Peyer's patch (tissue), 4 donors: ENCODE measurements at regions not wholly inside any gene's neighbourhood (a gene's known extent, or its start where the extent isn't known, plus 50 kb on each side); places are given as distances from the start of the nearest gene placed in this dataset.

ENCODE experiments used
- DNase-seq, 3 donors: peaks; one replicate each; pipeline ENCODE4 v3.0.0-alpha.2; 2017 to 2019
- H3K27ac ChIP-seq, 4 donors: fragments of 200-600 bp; sonication (generic); one replicate each; pipeline ENCODE4 v1.5.1; 2016 to 2019
- H3K27me3 ChIP-seq, 2 donors: fragments of 200-600 bp; sonication (generic); one replicate each; pipeline ENCODE4 v1.5.1; 2019
- H3K36me3 ChIP-seq, 3 donors: fragments of 200-600 bp; sonication (generic); one replicate each; pipeline ENCODE4 v1.5.1; 2016 to 2019
- H3K4me1 ChIP-seq, 4 donors: fragments of 200-600 bp; sonication (generic); one replicate each; pipeline ENCODE4 v1.5.1; 2016 to 2019
- H3K4me3 ChIP-seq, 4 donors: fragments of 200-600 bp; sonication (generic); 1 replicate in 3 of 4; 2 replicates in 1 of 4; pipeline ENCODE4 v1.5.1; 2016 to 2019; ENCODE audit warnings: mild to moderate bottlenecking in 1 of 4
- H3K9me3 ChIP-seq, 4 donors: fragments of 200-600 bp; sonication (generic); one replicate each; pipeline ENCODE4 v1.5.1; 2016 to 2019; ENCODE audit warnings: mild to moderate bottlenecking in 1 of 4
- POLR2A ChIP-seq, 2 donors: fragments of 450-650 bp; IDR thresholded peaks; one replicate each; pipeline ENCODE4 v1.5.1; 2017; ENCODE audit warnings: antibody characterized with exemption in 2 of 2, mild to moderate bottlenecking in 2 of 2, moderate library complexity in 2 of 2
- TF ChIP-seq, protein P1 (sequence below), 6 experiments: fragments of 450-650 bp in 4 of 6; fragments of 200-600 bp in 2 of 6; sonication (generic) in 1 of 6; IDR thresholded peaks; one replicate each; pipeline ENCODE4 v1.5.1; 2017 to 2019; ENCODE audit warnings: antibody characterized with exemption in 6 of 6, mild to moderate bottlenecking in 3 of 6, moderate library complexity in 1 of 6

DNA sequence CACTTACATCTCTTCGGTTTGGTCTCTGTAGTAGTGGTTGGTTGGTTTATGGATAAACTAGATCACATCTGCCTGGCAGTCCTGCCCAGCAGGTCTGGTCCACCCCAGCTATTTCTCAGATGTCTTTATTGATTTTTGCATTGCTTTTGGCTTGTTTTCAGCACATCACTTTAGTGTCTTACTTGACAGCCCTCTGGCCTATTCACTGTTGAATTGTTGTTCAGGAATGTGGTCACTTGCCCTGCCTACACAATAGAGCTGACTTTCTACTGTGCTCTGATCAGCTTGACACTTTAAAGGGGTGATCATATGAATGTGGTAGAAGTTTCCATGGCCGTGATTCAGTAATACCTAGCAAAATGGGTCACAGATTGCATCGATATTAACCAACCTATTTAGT, 719.2 kb upstream of the LRRN3 start:
- H3K4me3 ChIP-seq = no peak overlapping the region
- no peaks in the 10 kb centered on the region for H3K36me3 ChIP-seq
- no peaks in the 10 kb centered on the region for H3K27me3 ChIP-seq
- H3K4me1 ChIP-seq = no peaks in the 10 kb centered on the region
- no peak overlapping the region for H3K27ac ChIP-seq
- DNase-seq = no peak
- TF ChIP-seq POLR2A (IDR thresholded peaks at IDR 0.05) = no peak
- TF ChIP-seq, protein P1, sequence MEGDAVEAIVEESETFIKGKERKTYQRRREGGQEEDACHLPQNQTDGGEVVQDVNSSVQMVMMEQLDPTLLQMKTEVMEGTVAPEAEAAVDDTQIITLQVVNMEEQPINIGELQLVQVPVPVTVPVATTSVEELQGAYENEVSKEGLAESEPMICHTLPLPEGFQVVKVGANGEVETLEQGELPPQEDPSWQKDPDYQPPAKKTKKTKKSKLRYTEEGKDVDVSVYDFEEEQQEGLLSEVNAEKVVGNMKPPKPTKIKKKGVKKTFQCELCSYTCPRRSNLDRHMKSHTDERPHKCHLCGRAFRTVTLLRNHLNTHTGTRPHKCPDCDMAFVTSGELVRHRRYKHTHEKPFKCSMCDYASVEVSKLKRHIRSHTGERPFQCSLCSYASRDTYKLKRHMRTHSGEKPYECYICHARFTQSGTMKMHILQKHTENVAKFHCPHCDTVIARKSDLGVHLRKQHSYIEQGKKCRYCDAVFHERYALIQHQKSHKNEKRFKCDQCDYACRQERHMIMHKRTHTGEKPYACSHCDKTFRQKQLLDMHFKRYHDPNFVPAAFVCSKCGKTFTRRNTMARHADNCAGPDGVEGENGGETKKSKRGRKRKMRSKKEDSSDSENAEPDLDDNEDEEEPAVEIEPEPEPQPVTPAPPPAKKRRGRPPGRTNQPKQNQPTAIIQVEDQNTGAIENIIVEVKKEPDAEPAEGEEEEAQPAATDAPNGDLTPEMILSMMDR (IDR thresholded peaks at IDR 0.05) = no peak
- H3K9me3 ChIP-seq = no peaks in the 10 kb centered on the region

GRCh38 chr7:110372685-110373084, 718.2 kb upstream of the LRRN3 start:
- no peak for TF ChIP-seq POLR2A (IDR thresholded peaks at IDR 0.05)
- TF ChIP-seq, protein P1 (IDR thresholded peaks at IDR 0.05) = no peak
- no peak for DNase-seq
- Histone ChIP-seq H3K4me3 (no peak overlapping the region), H3K9me3 (no peaks in the 10 kb centered on the region), H3K36me3 (no peaks in the 10 kb centered on the region), H3K27ac (no peak overlapping the region), H3K27me3 (no peaks in the 10 kb centered on the region), H3K4me1 (no peaks in the 10 kb centered on the region)

- no peak overlapping the region for H3K27ac ChIP-seq
- H3K4me1 ChIP-seq = no peaks in the 10 kb centered on the region
- H3K4me3 ChIP-seq = no peak overlapping the region
- H3K36me3 ChIP-seq = no peaks in the 10 kb centered on the region
- DNase-seq = no peak
- H3K9me3 ChIP-seq = no peaks in the 10 kb centered on the region
- no peaks in the 10 kb centered on the region for H3K27me3 ChIP-seq
- no peak for TF ChIP-seq POLR2A (IDR thresholded peaks at IDR 0.05)
- TF ChIP-seq, protein P1 (IDR thresholded peaks at IDR 0.05) = no peak
Measured at GRCh38 chr7:110373416-110373815, 717.5 kb upstream of the LRRN3 start.

GRCh38 chr7:110373859-110374258, 717.1 kb upstream of the LRRN3 start:
- Histone ChIP-seq H3K27me3 (no peaks in the 10 kb centered on the region), H3K36me3 (no peaks in the 10 kb centered on the region), H3K4me1 (no peaks in the 10 kb centered on the region), H3K27ac (no peak overlapping the region), H3K4me3 (no peak overlapping the region), H3K9me3 (no peaks in the 10 kb centered on the region)
- DNase-seq = no peak
- TF ChIP-seq, protein P1 (IDR thresholded peaks at IDR 0.05) = no peak
- no peak for TF ChIP-seq POLR2A (IDR thresholded peaks at IDR 0.05)

DNA sequence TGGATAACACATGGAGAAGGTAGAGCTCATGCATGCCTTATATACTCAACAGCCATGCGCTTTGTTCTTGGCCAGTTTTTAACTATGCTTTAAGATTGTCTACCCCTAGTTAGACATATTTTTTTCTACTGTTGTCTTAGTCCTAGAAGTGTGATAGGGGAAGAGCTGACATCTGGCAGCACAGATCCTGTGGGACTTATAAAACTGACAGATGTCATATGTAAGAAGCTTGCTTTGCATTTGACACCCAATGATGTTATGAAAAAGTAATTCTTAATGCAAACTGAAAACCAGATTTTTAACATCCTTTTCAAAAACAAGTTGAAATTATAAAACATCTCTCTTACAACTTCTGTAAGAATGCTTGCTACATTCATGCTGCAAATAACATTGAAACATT, 715.9 kb upstream of the LRRN3 start:
- Histone ChIP-seq H3K9me3 (no peaks in the 10 kb centered on the region), H3K27ac (no peak overlapping the region), H3K4me1 (no peaks in the 10 kb centered on the region), H3K27me3 (no peaks in the 10 kb centered on the region), H3K36me3 (no peaks in the 10 kb centered on the region), H3K4me3 (no peak overlapping the region)
- no peak for DNase-seq
- no peak for TF ChIP-seq POLR2A (IDR thresholded peaks at IDR 0.05)
- TF ChIP-seq, protein P1 (IDR thresholded peaks at IDR 0.05) = no peak

GRCh38 chr7:110382736-110383135, 708.2 kb upstream of the LRRN3 start:
- Histone ChIP-seq H3K4me1 (no peaks in the 10 kb centered on the region), H3K36me3 (no peaks in the 10 kb centered on the region), H3K27me3 (no peaks in the 10 kb centered on the region), H3K27ac (no peak overlapping the region), H3K4me3 (no peak overlapping the region), H3K9me3 (no peaks in the 10 kb centered on the region)
- DNase-seq = no peak
- TF ChIP-seq, protein P1 (IDR thresholded peaks at IDR 0.05) = no peak
